Upper lobe of left lung (tissue), 6 donors: ENCODE measurements at regions not wholly inside any gene's neighbourhood (a gene's known extent, or its start where the extent isn't known, plus 50 kb on each side); places are given as distances from the start of the nearest gene placed in this dataset.
"Not testable (repeated sequence)": the region's sequence is repeated elsewhere in the genome, so short reads cannot be mapped to it uniquely, and the experiment has no call there.

Experiments used
- ATAC-seq, 2 donors: fragments of 200-7000 bp; cut with Tn5 transposase; one replicate each; pipeline ENCODE4 v1.9.1; 2022; ENCODE audit warnings: mild to moderate bottlenecking in 2 of 2, moderate library complexity in 2 of 2; ENCODE audit not compliant: low FRiP score in 2 of 2
- DNase-seq, 2 donors: peaks; one replicate each; pipeline ENCODE4 v3.0.0-alpha.2; 2019 to 2020
- H3K27ac ChIP-seq, 4 donors: fragments of 200-600 bp; sonication (generic); one replicate each; pipeline ENCODE4 v1.5.1; 2016 to 2019
- H3K27me3 ChIP-seq, 4 donors: fragments of 200-600 bp; sonication (generic); one replicate each; pipeline ENCODE4 v1.5.1; 2017 to 2019
- H3K36me3 ChIP-seq, 4 donors: fragments of 200-600 bp; sonication (generic); one replicate each; pipeline ENCODE4 v1.5.1; 2016 to 2019
- H3K4me1 ChIP-seq, 4 donors: fragments of 200-600 bp; sonication (generic); one replicate each; pipeline ENCODE4 v1.5.1; 2018 to 2019
- H3K4me3 ChIP-seq, 4 donors: fragments of 200-600 bp; sonication (generic); one replicate each; pipeline ENCODE4 v1.5.1; 2017 to 2019; ENCODE audit warnings: mild to moderate bottlenecking in 2 of 4, moderate library complexity in 1 of 4
- H3K9me3 ChIP-seq, 4 donors: fragments of 200-600 bp; sonication (generic); one replicate each; pipeline ENCODE4 v1.5.1; 2018 to 2019
- EP300 ChIP-seq, 4 donors: sonication (generic); formaldehyde crosslinking; IDR thresholded peaks; one replicate each; pipeline ENCODE4 v1.5.1; 2017; ENCODE audit warnings: antibody characterized with exemption in 4 of 4, control low read depth in 2 of 4
- POLR2A ChIP-seq, 4 donors: fragments of 450-650 bp; IDR thresholded peaks; one replicate each; pipeline ENCODE4 v1.5.1; 2016 to 2017; ENCODE audit warnings: antibody characterized with exemption in 4 of 4, mild to moderate bottlenecking in 2 of 4
- POLR2AphosphoS5 ChIP-seq, 2 donors: sonication (generic); formaldehyde crosslinking; IDR thresholded peaks; one replicate each; pipeline ENCODE4 v1.5.1; 2017; ENCODE audit warnings: antibody characterized with exemption in 2 of 2
- WGBS, 2 donors: methylation state at CpG; one replicate each; pipeline ENCODE4 v1.1.5; 2017 to 2018; 5-methylcytosine and 5-hydroxymethylcytosine counted together
- TF ChIP-seq, protein P1 (sequence below), 6 experiments: fragments of 450-650 bp in 4 of 6; fragments of 200-600 bp in 2 of 6; sonication (generic) in 2 of 6; IDR thresholded peaks; one replicate each; pipeline ENCODE4 v1.5.1; 2016 to 2019; ENCODE audit warnings: antibody characterized with exemption in 6 of 6
- donor health status: DM: no; HTN: no; CAD: no; lungs with moderate emphysema.
- donor health status: DM: no; HTN: yes; CAD: no; lungs with severe emphysema.

GRCh38 chr14:59004012-59004411 lies 184.5 kb upstream of the DAAM1 start:
- H3K27ac ChIP-seq = no peak overlapping the region
- H3K4me3 ChIP-seq = no peak overlapping the region
- no peaks in the 10 kb centered on the region for H3K27me3 ChIP-seq
- no peaks in the 10 kb centered on the region for H3K36me3 ChIP-seq
- no peak for TF ChIP-seq EP300 (IDR thresholded peaks at IDR 0.05)
- H3K4me1 ChIP-seq = no peaks in the 10 kb centered on the region
- WGBS, 2 donors = 93 to 97% methylated on average over 2 of the region's 2 CpGs
- H3K9me3 ChIP-seq = no peaks in the 10 kb centered on the region
- DNase-seq (no peak), ATAC-seq (no peak)

DNA sequence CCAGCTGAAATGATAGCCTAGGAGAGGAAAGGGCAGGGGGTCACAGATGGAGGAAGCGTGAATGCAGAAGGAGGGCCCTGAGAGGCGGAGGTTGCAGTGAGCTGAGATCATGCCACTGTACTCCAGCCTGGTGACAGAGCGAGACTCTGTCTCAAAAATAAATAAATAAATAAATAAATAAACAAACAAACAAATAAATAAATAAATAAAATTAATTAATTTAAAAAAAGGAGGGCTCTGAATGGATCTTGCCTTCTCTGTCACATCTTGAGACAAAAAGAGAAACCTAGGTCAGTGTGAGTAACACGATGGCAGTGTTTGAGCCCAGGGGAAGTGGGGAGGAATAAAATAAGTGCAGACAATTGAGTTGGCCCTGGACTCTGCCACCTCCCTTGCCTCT lies 182.3 kb upstream of the DAAM1 start:
- not testable (repeated sequence) for H3K9me3 ChIP-seq, H3K27me3 ChIP-seq, ATAC-seq, H3K27ac ChIP-seq, H3K4me1 ChIP-seq, DNase-seq, H3K36me3 ChIP-seq, H3K4me3 ChIP-seq
- 69 to 77% methylated on average over 4 of the region's 4 CpGs for WGBS, 2 donors

DNA sequence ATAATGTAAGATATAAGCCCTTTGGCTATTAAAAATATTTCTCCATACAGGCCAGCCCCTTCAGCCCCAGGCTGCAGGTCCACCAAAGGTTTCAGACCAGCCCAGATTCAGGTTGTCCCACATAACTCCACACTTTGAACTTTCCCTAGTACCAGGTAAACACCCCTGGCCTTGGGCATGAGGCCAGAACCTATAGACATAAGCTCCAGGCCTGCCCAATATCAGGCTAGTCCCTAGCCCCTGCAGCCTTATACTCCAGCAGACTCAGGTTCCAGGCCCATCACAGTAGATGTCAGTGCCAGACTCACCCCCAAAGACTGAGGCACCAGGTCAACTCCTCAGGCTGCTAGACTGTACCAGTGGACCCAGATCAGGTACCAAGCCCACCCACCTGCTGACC lies 178.5 kb upstream of the DAAM1 start:
- no peaks in the 10 kb centered on the region for H3K27me3 ChIP-seq
- H3K4me1 ChIP-seq = no peaks in the 10 kb centered on the region
- DNase-seq = no peak
- H3K9me3 ChIP-seq = peaks cover 0 to 12% (median 6%) of the 10 kb centered on the region in 4 donors
- H3K4me3 ChIP-seq = no peak overlapping the region
- peak in 1 of 2 donors; percentile 46 for ATAC-seq
- no peaks in the 10 kb centered on the region for H3K36me3 ChIP-seq
- TF ChIP-seq, protein P1, sequence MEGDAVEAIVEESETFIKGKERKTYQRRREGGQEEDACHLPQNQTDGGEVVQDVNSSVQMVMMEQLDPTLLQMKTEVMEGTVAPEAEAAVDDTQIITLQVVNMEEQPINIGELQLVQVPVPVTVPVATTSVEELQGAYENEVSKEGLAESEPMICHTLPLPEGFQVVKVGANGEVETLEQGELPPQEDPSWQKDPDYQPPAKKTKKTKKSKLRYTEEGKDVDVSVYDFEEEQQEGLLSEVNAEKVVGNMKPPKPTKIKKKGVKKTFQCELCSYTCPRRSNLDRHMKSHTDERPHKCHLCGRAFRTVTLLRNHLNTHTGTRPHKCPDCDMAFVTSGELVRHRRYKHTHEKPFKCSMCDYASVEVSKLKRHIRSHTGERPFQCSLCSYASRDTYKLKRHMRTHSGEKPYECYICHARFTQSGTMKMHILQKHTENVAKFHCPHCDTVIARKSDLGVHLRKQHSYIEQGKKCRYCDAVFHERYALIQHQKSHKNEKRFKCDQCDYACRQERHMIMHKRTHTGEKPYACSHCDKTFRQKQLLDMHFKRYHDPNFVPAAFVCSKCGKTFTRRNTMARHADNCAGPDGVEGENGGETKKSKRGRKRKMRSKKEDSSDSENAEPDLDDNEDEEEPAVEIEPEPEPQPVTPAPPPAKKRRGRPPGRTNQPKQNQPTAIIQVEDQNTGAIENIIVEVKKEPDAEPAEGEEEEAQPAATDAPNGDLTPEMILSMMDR (IDR thresholded peaks at IDR 0.05) = no peak
- H3K27ac ChIP-seq = no peak overlapping the region

DNA sequence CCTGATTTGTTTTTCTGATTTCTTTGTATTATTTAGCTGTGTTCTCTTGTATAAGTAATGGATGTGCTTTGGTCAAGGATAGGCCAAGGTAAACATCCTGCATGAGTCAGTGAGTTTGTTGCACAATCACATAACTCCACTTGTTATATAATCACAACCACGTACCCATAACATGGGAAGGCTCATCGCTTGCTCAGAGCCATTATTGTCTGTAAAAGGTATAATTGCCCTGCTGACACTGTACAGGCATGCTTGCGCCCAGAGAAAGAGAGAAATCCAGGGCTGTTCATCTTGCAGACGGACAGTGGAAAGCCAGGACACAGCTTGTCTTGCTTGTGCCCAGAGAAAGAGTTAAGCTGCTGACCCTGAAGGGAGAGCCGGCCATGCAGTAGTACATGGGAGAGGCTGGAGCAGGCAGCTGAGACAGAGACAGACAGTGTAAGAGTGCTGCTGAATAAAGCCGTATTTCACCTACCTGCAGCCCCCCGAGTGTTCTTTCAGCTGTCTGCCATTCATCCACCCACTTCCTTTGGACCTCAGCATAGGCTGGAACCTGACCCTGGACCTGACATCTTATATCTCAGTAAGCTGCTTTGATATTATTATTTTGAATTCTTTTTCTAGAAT lies 174.7 kb upstream of the DAAM1 start:
- H3K36me3 ChIP-seq = no peaks in the 10 kb centered on the region
- H3K27ac ChIP-seq = no peak overlapping the region
- H3K4me3 ChIP-seq = no peak overlapping the region
- no peaks in the 10 kb centered on the region for H3K4me1 ChIP-seq
- no peak for DNase-seq
- TF ChIP-seq POLR2A (IDR thresholded peaks at IDR 0.05) (no peak), POLR2AphosphoS5 (IDR thresholded peaks at IDR 0.05) (no peak), EP300 (IDR thresholded peaks at IDR 0.05) (no peak)
- TF ChIP-seq, protein P1 (IDR thresholded peaks at IDR 0.05) = no peak
- no peak for ATAC-seq
- H3K27me3 ChIP-seq = no peaks in the 10 kb centered on the region
- H3K9me3 ChIP-seq = peaks cover 0 to 12% (median 6%) of the 10 kb centered on the region in 4 donors
- 77 to 81% methylated on average over 7 of the region's 7 CpGs for WGBS, 2 donors

DNA sequence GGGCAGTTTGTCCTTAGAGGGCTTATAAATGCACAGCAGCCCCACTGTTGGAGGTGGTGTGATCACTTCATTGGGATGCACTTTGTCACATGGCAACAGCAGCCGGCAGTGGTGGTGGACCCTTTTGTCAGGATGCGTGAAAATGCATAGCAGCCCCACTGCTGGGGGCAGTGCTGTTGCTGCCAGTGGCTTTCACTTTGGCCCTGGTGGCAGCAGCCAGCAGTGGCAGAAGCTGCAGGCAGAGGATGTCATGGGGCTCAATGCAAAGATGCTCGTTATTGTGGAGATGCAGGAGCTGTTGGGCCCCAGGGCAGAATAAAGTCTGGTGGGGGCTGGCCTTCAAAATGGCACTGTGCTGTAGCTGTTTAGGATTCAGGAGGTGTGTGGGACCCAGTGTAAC lies 173.0 kb upstream of the DAAM1 start:
- no peak for TF ChIP-seq POLR2AphosphoS5 (IDR thresholded peaks at IDR 0.05)
- no peak for TF ChIP-seq POLR2A (IDR thresholded peaks at IDR 0.05)
- no peak for TF ChIP-seq EP300 (IDR thresholded peaks at IDR 0.05)
- TF ChIP-seq, protein P1 (IDR thresholded peaks at IDR 0.05) = no peak
- ATAC-seq (no peak), DNase-seq (peak in 1 of 2 donors; percentile 10)
- no peaks in the 10 kb centered on the region for H3K4me1 ChIP-seq
- no peak overlapping the region for H3K4me3 ChIP-seq
- WGBS, 2 donors = 50 to 92% methylated on average over 1 to 3 of the region's 3 CpGs
- peaks cover 0 to 12% (median 6%) of the 10 kb centered on the region in 4 donors for H3K9me3 ChIP-seq
- no peak overlapping the region for H3K27ac ChIP-seq
- H3K36me3 ChIP-seq = no peaks in the 10 kb centered on the region
- H3K27me3 ChIP-seq = no peaks in the 10 kb centered on the region

DNA sequence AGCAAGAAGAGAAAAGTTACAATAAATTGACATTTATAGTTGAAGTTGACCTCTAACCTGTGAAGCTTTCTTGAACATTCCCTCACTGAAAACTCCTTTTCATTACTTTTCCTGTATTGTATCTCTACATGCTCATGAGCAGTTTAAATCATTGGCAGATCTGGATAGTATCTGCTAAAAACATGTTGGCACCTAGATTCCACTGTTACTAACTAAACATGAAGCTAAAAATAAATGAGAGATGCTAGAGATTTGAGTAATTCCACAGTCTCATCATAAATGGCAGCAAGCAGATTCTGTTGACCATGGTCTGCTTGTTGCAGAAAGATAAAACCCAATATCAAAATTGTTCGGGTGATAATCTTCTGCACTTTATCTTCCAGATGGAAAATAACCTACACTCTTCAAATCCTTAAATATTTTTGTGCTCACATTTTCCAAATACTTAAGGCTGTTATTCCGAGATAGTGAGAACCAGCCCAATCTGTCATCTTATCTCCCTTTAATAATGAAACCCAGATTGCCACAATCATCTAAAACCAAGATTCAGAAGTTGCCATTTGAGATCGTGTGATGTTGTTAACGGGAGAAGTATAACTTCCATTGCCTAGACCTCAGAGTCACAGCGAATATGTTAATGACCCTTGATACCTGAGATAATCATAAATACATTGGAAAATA lies 171.0 kb upstream of the DAAM1 start:
- Histone ChIP-seq H3K4me1 (no peaks in the 10 kb centered on the region), H3K4me3 (no peak overlapping the region), H3K36me3 (no peaks in the 10 kb centered on the region), H3K27me3 (no peaks in the 10 kb centered on the region), H3K27ac (no peak overlapping the region), H3K9me3 (peaks cover 0 to 9% (median 4%) of the 10 kb centered on the region in 4 donors)
- no peak for ATAC-seq
- no peak for DNase-seq
- TF ChIP-seq, protein P1 (IDR thresholded peaks at IDR 0.05) = no peak
- WGBS, 2 donors = 64 to 79% methylated on average over 5 of the region's 5 CpGs
